ENCODE measurements at regions not wholly inside any gene's neighbourhood (a gene's known extent, or its start where the extent isn't known, plus 50 kb on each side); places are given as distances from the start of the nearest gene placed in this dataset.

GRCh38 chr12:65631621-65632111, 192.6 kb upstream of the HMGA2 start:
- POLR2A ChIA-PET: no interaction called here
- H3K4me1 ChIP-seq (ENCODE audit: control extremely low read depth in 1 of 4, control insufficient read depth in 4 of 4, insufficient read depth in 4 of 4, low read length in 3 of 4): no peaks in the 10 kb centered on the region
- no peak for DNase-seq
- CTCF ChIA-PET: no interaction called here
- no peak overlapping the region for H3K4me3 ChIP-seq (ENCODE audit: control insufficient read depth in 1 of 7, extremely low read depth in 1 of 7, insufficient read depth in 4 of 7, low read depth in 2 of 7, low read length in 6 of 7)
- H3K27ac ChIP-seq (ENCODE audit: insufficient read depth in 1 of 2, low read depth in 1 of 2, low read length in 2 of 2, poor library complexity in 1 of 2, severe bottlenecking in 2 of 2): no peak overlapping the region
- H3K36me3 ChIP-seq (ENCODE audit: control insufficient read depth in 4 of 4, insufficient read depth in 4 of 4, low read length in 3 of 4): no peaks in the 10 kb centered on the region
- no peaks in the 10 kb centered on the region for H3K27me3 ChIP-seq (replicated peaks in 2 of 5; ENCODE audit: control insufficient read depth in 4 of 5, insufficient read depth in 5 of 5, low read length in 4 of 5)
- 97% methylated on average over 6 of the region's 8 CpGs for WGBS (ENCODE audit: insufficient coverage)
- H3K9me3 ChIP-seq (ENCODE audit: control extremely low read depth in 1 of 5, control insufficient read depth in 4 of 5, insufficient read depth in 2 of 5, low read depth in 1 of 5, low read length in 4 of 5): peaks cover 0 to 2% (median 0%) of the 10 kb centered on the region in 5 experiments

DNA sequence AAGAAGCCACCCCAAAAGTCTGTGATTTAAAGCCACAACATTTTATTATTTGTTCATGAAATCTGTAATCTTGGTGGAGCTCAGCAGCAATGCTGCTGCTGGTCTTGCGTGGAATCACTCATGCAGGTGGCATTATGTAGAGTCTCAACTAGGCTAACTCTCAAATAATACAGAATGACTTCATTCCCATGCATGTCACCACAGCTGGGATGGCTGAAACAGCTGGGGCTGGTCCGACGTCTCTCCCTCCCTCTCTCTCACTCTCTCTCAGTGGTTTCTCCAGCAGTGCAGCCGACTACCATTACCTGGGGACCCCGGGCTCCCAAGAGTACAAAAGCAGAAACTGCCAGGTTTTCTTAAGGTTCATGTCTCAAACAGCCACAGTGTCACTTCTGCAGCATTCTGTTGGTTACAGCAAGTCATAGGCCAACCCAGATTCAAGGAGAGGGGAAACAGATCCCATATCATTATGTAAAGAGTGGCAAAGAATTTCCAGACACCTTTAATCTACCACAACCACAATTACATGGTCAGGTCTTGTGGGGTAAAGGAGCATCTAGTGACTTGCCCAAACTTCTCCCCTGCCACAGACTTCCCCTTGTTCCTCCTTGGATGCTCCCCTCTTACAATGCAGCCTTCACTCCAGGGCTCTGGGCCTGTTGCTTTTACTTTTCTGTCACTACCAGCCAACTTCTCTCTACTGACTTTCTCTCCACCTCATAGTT, 192.0 kb upstream of the HMGA2 start:
- H3K27me3 ChIP-seq (replicated peaks in 2 of 5; ENCODE audit: control insufficient read depth in 4 of 5, insufficient read depth in 5 of 5, low read length in 4 of 5): no peaks in the 10 kb centered on the region
- ChIA-PET CTCF (no interaction called here), POLR2A (no interaction called here)
- no peak for DNase-seq
- no peaks in the 10 kb centered on the region for H3K9me3 ChIP-seq (ENCODE audit: control extremely low read depth in 1 of 5, control insufficient read depth in 4 of 5, insufficient read depth in 2 of 5, low read depth in 1 of 5, low read length in 4 of 5)
- H3K27ac ChIP-seq (ENCODE audit: insufficient read depth in 1 of 2, low read depth in 1 of 2, low read length in 2 of 2, poor library complexity in 1 of 2, severe bottlenecking in 2 of 2): no peak overlapping the region
- H3K4me3 ChIP-seq (ENCODE audit: control insufficient read depth in 1 of 7, extremely low read depth in 1 of 7, insufficient read depth in 4 of 7, low read depth in 2 of 7, low read length in 6 of 7): no peak overlapping the region
- whole genome bisulfite sequencing (ENCODE audit: insufficient coverage): 92% methylated on average over 2 of the region's 5 CpGs
- H3K36me3 ChIP-seq (ENCODE audit: control insufficient read depth in 4 of 4, insufficient read depth in 4 of 4, low read length in 3 of 4): no peaks in the 10 kb centered on the region
- no peaks in the 10 kb centered on the region for H3K4me1 ChIP-seq (ENCODE audit: control extremely low read depth in 1 of 4, control insufficient read depth in 4 of 4, insufficient read depth in 4 of 4, low read length in 3 of 4)

GRCh38 chr12:65634061-65634460, 190.2 kb upstream of the HMGA2 start:
- no peak for DNase-seq
- Histone ChIP-seq H3K36me3 (ENCODE audit: control insufficient read depth in 4 of 4, insufficient read depth in 4 of 4, low read length in 3 of 4) (no peaks in the 10 kb centered on the region), H3K4me3 (ENCODE audit: control insufficient read depth in 1 of 7, extremely low read depth in 1 of 7, insufficient read depth in 4 of 7, low read depth in 2 of 7, low read length in 6 of 7) (no peak overlapping the region), H3K9me3 (ENCODE audit: control extremely low read depth in 1 of 5, control insufficient read depth in 4 of 5, insufficient read depth in 2 of 5, low read depth in 1 of 5, low read length in 4 of 5) (peaks cover 0 to 4% (median 0%) of the 10 kb centered on the region in 5 experiments), H3K27ac (ENCODE audit: insufficient read depth in 1 of 2, low read depth in 1 of 2, low read length in 2 of 2, poor library complexity in 1 of 2, severe bottlenecking in 2 of 2) (no peak overlapping the region), H3K27me3 (replicated peaks in 2 of 5; ENCODE audit: control insufficient read depth in 4 of 5, insufficient read depth in 5 of 5, low read length in 4 of 5) (no peaks in the 10 kb centered on the region), H3K4me1 (ENCODE audit: control extremely low read depth in 1 of 4, control insufficient read depth in 4 of 4, insufficient read depth in 4 of 4, low read length in 3 of 4) (no peaks in the 10 kb centered on the region)
- ChIA-PET POLR2A (no interaction called here), CTCF (no interaction called here)
- WGBS (ENCODE audit: insufficient coverage): 100% methylated on average over 3 of the region's 3 CpGs

DNA sequence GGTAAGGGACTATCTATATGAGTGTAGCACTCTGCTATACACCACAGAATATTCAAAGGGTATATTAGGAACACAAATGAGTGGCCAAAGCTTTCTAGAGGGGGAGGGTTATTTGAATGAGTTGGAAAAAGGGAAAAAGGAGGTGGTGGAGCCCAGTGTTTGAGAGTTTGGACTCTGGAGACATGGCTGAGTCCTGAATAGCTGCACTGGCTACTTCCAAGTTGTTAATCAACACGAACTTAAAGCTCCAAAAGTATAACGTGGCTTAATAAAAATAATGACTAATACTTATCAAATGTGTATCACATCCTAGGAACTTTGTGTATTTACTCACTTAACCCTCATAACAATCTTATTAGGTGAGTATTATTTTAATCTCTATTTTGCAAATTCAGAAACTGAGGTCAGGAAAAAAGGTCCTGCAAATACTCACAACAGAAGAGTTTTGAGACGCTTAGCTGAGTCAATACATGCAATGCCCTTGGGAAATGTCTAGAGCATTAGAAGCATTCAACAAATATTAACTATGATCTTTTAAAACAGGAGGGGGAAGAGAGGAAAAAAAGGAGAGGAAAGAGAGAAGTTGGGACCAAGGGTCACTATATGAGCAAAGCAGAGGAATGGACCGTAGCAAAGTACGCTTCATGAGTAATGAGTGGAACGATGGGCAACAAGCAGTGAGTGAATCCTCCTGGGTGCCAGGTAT, 189.5 kb upstream of the HMGA2 start:
- H3K9me3 ChIP-seq (ENCODE audit: control extremely low read depth in 1 of 5, control insufficient read depth in 4 of 5, insufficient read depth in 2 of 5, low read depth in 1 of 5, low read length in 4 of 5): peaks cover 0 to 4% (median 0%) of the 10 kb centered on the region in 5 experiments
- no peaks in the 10 kb centered on the region for H3K27me3 ChIP-seq (replicated peaks in 2 of 5; ENCODE audit: control insufficient read depth in 4 of 5, insufficient read depth in 5 of 5, low read length in 4 of 5)
- DNase-seq: no peak
- ChIA-PET CTCF (interaction anchor here (0.9 kb wide), 1 partner anchor 12 kb away, joined by 3 read pairs; no protein-coding TSS in a partner anchor), POLR2A (no interaction called here)
- 95% methylated on average over 3 of the region's 6 CpGs for WGBS (ENCODE audit: insufficient coverage)
- no peak overlapping the region for H3K27ac ChIP-seq (ENCODE audit: insufficient read depth in 1 of 2, low read depth in 1 of 2, low read length in 2 of 2, poor library complexity in 1 of 2, severe bottlenecking in 2 of 2)
- H3K4me3 ChIP-seq (ENCODE audit: control insufficient read depth in 1 of 7, extremely low read depth in 1 of 7, insufficient read depth in 4 of 7, low read depth in 2 of 7, low read length in 6 of 7): no peak overlapping the region
- no peaks in the 10 kb centered on the region for H3K36me3 ChIP-seq (ENCODE audit: control insufficient read depth in 4 of 4, insufficient read depth in 4 of 4, low read length in 3 of 4)
- H3K4me1 ChIP-seq (ENCODE audit: control extremely low read depth in 1 of 4, control insufficient read depth in 4 of 4, insufficient read depth in 4 of 4, low read length in 3 of 4): no peaks in the 10 kb centered on the region

- no peaks in the 10 kb centered on the region for H3K4me1 ChIP-seq (ENCODE audit: control extremely low read depth in 1 of 4, control insufficient read depth in 4 of 4, insufficient read depth in 4 of 4, low read length in 3 of 4)
- H3K36me3 ChIP-seq (ENCODE audit: control insufficient read depth in 4 of 4, insufficient read depth in 4 of 4, low read length in 3 of 4): no peaks in the 10 kb centered on the region
- POLR2A ChIA-PET: no interaction called here
- 100% methylated on average over 1 of the region's 1 CpG for WGBS (ENCODE audit: insufficient coverage)
- H3K27ac ChIP-seq (ENCODE audit: insufficient read depth in 1 of 2, low read depth in 1 of 2, low read length in 2 of 2, poor library complexity in 1 of 2, severe bottlenecking in 2 of 2): no peak overlapping the region
- no peak overlapping the region for H3K4me3 ChIP-seq (ENCODE audit: control insufficient read depth in 1 of 7, extremely low read depth in 1 of 7, insufficient read depth in 4 of 7, low read depth in 2 of 7, low read length in 6 of 7)
- H3K9me3 ChIP-seq (ENCODE audit: control extremely low read depth in 1 of 5, control insufficient read depth in 4 of 5, insufficient read depth in 2 of 5, low read depth in 1 of 5, low read length in 4 of 5): peaks cover 0 to 4% (median 0%) of the 10 kb centered on the region in 5 experiments
- no peaks in the 10 kb centered on the region for H3K27me3 ChIP-seq (replicated peaks in 2 of 5; ENCODE audit: control insufficient read depth in 4 of 5, insufficient read depth in 5 of 5, low read length in 4 of 5)
- CTCF ChIA-PET: no interaction called here
- no peak for DNase-seq
These were observed 187.8 kb upstream of the HMGA2 start for GRCh38 chr12:65636436-65636835.

GRCh38 chr12:65637150-65637549, 187.1 kb upstream of the HMGA2 start:
- DNase-seq: no peak
- ChIA-PET POLR2A (no interaction called here), CTCF (interaction anchor here (0.6 kb wide), 1 partner anchor 9 kb away, joined by 4 read pairs; no protein-coding TSS in a partner anchor)
- H3K9me3 ChIP-seq (ENCODE audit: control extremely low read depth in 1 of 5, control insufficient read depth in 4 of 5, insufficient read depth in 2 of 5, low read depth in 1 of 5, low read length in 4 of 5): peaks cover 0 to 4% (median 0%) of the 10 kb centered on the region in 5 experiments
- no peak overlapping the region for H3K4me3 ChIP-seq (ENCODE audit: control insufficient read depth in 1 of 7, extremely low read depth in 1 of 7, insufficient read depth in 4 of 7, low read depth in 2 of 7, low read length in 6 of 7)
- H3K36me3 ChIP-seq (ENCODE audit: control insufficient read depth in 4 of 4, insufficient read depth in 4 of 4, low read length in 3 of 4): no peaks in the 10 kb centered on the region
- H3K4me1 ChIP-seq (ENCODE audit: control extremely low read depth in 1 of 4, control insufficient read depth in 4 of 4, insufficient read depth in 4 of 4, low read length in 3 of 4): no peaks in the 10 kb centered on the region
- H3K27ac ChIP-seq (ENCODE audit: insufficient read depth in 1 of 2, low read depth in 1 of 2, low read length in 2 of 2, poor library complexity in 1 of 2, severe bottlenecking in 2 of 2): no peak overlapping the region
- no peaks in the 10 kb centered on the region for H3K27me3 ChIP-seq (replicated peaks in 2 of 5; ENCODE audit: control insufficient read depth in 4 of 5, insufficient read depth in 5 of 5, low read length in 4 of 5)
- WGBS (ENCODE audit: insufficient coverage): no CpG with 5 or more reads among the region's 2 CpGs

DNA sequence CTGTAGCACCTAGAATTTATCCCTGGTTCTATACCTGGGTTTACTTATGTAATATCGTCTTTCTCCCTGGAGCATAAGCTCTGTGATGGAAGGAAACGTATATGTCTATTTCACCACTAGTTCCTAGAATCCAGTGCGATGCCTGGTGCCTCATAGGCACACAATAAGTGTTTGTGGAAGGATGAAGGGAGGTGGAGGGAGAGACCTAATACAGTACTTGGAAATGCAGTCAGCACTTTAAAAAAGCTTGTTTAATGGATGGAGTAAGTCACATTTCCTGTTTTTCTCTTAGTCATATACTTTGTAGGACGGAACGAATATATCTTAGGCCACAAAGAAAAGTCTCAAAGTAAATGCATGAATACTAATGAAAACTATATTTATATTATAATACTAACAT, 186.5 kb upstream of the HMGA2 start:
- WGBS (ENCODE audit: insufficient coverage): 100% methylated on average over 1 of the region's 5 CpGs
- Histone ChIP-seq H3K36me3 (ENCODE audit: control insufficient read depth in 4 of 4, insufficient read depth in 4 of 4, low read length in 3 of 4) (no peaks in the 10 kb centered on the region), H3K4me3 (ENCODE audit: control insufficient read depth in 1 of 7, extremely low read depth in 1 of 7, insufficient read depth in 4 of 7, low read depth in 2 of 7, low read length in 6 of 7) (no peak overlapping the region), H3K27ac (ENCODE audit: insufficient read depth in 1 of 2, low read depth in 1 of 2, low read length in 2 of 2, poor library complexity in 1 of 2, severe bottlenecking in 2 of 2) (no peak overlapping the region), H3K27me3 (replicated peaks in 2 of 5; ENCODE audit: control insufficient read depth in 4 of 5, insufficient read depth in 5 of 5, low read length in 4 of 5) (no peaks in the 10 kb centered on the region), H3K9me3 (ENCODE audit: control extremely low read depth in 1 of 5, control insufficient read depth in 4 of 5, insufficient read depth in 2 of 5, low read depth in 1 of 5, low read length in 4 of 5) (peaks cover 0 to 4% (median 0%) of the 10 kb centered on the region in 5 experiments), H3K4me1 (ENCODE audit: control extremely low read depth in 1 of 4, control insufficient read depth in 4 of 4, insufficient read depth in 4 of 4, low read length in 3 of 4) (no peaks in the 10 kb centered on the region)
- DNase-seq: no peak
- ChIA-PET CTCF (interaction anchor here (0.6 kb wide), 1 partner anchor 10 kb away, joined by 4 read pairs; no protein-coding TSS in a partner anchor), POLR2A (no interaction called here)
